ENCODE measurements at regions not wholly inside any gene's neighbourhood (a gene's known extent, or its start where the extent isn't known, plus 50 kb on each side); places are given as distances from the start of the nearest gene placed in this dataset.
"Not testable (repeated sequence)": the region's sequence is repeated elsewhere in the genome, so short reads cannot be mapped to it uniquely, and the experiment has no call there.

DNA sequence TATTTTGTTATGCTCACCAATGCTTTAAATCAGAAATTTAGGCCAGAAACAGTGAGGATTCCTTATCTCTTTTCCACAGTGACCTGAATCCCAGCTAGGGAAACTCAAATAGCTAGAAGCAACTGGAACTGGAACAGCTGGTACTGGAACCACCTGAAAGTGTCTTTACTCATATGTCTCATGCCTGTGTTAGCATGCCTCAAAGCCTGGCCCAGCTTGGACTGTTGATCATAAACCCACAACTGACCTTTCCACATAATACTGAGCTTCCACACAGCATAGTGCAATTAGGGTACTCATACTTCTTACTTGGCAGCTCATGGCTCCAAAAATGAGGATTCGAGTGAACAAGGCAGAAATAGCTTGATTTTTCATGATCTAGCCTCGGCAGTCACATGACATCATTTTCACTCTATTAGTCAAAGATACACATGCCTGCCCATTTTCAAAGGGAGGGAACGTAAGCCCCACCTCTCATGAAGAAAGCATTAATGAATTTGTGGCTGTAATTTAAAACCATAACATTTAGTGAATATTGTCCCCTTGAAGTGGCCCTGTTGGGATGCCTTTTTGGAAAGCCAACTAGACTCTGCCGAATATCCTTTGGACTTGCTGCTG, 80.8 kb upstream of the ACSL1 start:
- Mint-ChIP-seq H3K4me1 (peaks cover 5 to 6% (median 5%) of the 10 kb centered on the region in 3 donors), H3K9me3 (no peaks in the 10 kb centered on the region), H3K27me3 (no peaks in the 10 kb centered on the region), H3K4me3 (no peak overlapping the region), H3K36me3 (no peaks in the 10 kb centered on the region), H3K27ac (no peak overlapping the region)
- DNase-seq = no peak
- 90% methylated on average over 1 of the region's 4 CpGs for WGBS (ENCODE audit: insufficient coverage)
- no peak overlapping the region for H3K27ac ChIP-seq (ENCODE audit: low read length)
- H3K9me3 ChIP-seq = no peaks in the 10 kb centered on the region
- ChIA-PET POLR2A (no interaction called here), CTCF (no interaction called here)
- H3K4me3 ChIP-seq (ENCODE audit: control insufficient read depth in 1 of 2, extremely low read depth in 1 of 2, low read length in 1 of 2) = no peak overlapping the region
- no peak for ATAC-seq (replicated peaks in 1 of 4)
- H3K4me1 ChIP-seq (ENCODE audit: control insufficient read depth in 1 of 2, extremely low read depth in 1 of 2, insufficient read depth in 2 of 2, low read length in 2 of 2) = no peaks in the 10 kb centered on the region
- peaks cover 0 to under 1% of the 10 kb centered on the region in 2 experiments for H3K27me3 ChIP-seq (replicated peaks in 1 of 2; ENCODE audit: control insufficient read depth in 2 of 2, extremely low read depth in 1 of 2, insufficient read depth in 2 of 2, low read length in 1 of 2)
- no peaks in the 10 kb centered on the region for H3K36me3 ChIP-seq (ENCODE audit: control insufficient read depth in 2 of 2, extremely low read depth in 1 of 2, insufficient read depth in 1 of 2, low read length in 1 of 2)

DNA sequence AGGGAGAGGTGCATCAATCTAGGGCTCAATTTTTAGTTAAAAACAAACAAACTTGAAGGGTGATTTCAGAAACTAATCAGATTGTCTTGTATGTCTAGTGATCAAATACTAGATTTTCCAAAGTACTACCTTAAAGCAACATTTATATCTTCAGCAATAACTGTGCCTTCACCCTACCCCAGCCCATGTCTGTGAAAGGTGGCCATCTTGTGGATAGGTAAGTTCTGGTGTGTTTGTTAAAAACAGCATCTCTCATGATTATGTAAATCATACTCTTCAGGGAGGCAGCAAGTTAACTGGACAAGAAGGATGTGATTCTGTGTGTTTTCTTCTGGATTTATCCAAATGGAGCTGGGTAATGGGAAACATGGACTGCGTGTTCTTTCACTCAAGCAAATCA, 81.4 kb upstream of the ACSL1 start:
- Histone ChIP-seq H3K9me3 (no peaks in the 10 kb centered on the region), H3K4me1 (ENCODE audit: control insufficient read depth in 1 of 2, extremely low read depth in 1 of 2, insufficient read depth in 2 of 2, low read length in 2 of 2) (no peaks in the 10 kb centered on the region), H3K27ac (ENCODE audit: low read length) (no peak overlapping the region), H3K36me3 (ENCODE audit: control insufficient read depth in 2 of 2, extremely low read depth in 1 of 2, insufficient read depth in 1 of 2, low read length in 1 of 2) (no peaks in the 10 kb centered on the region), H3K27me3 (replicated peaks in 1 of 2; ENCODE audit: control insufficient read depth in 2 of 2, extremely low read depth in 1 of 2, insufficient read depth in 2 of 2, low read length in 1 of 2) (peaks cover 0 to 2% of the 10 kb centered on the region in 2 experiments), H3K4me3 (ENCODE audit: control insufficient read depth in 1 of 2, extremely low read depth in 1 of 2, low read length in 1 of 2) (no peak overlapping the region)
- peaks cover 3% of the 10 kb centered on the region for H3K36me3 Mint-ChIP-seq
- ATAC-seq (replicated peaks in 1 of 4) = peak in 2 of 4 experiments; percentile 43 to 46
- ChIA-PET POLR2A (no interaction called here), CTCF (interaction anchor here in 1 of 2 donors (0.6 kb wide), 1 partner anchor 642 kb away, joined by 3 read pairs; no protein-coding TSS in a partner anchor)
- H3K4me1 Mint-ChIP-seq = peaks cover 5 to 6% (median 5%) of the 10 kb centered on the region in 3 donors
- peaks cover 0 to 3% of the 10 kb centered on the region in 2 donors for H3K27me3 Mint-ChIP-seq
- no CpG with 5 or more reads among the region's 1 CpG for WGBS (ENCODE audit: insufficient coverage)
- H3K27ac Mint-ChIP-seq = no peak overlapping the region
- no peak overlapping the region for H3K4me3 Mint-ChIP-seq
- DNase-seq = peak in 1 of 35 experiments; percentile 27
- peaks cover 2 to 3% (median 2%) of the 10 kb centered on the region in 3 donors for H3K9me3 Mint-ChIP-seq

DNA sequence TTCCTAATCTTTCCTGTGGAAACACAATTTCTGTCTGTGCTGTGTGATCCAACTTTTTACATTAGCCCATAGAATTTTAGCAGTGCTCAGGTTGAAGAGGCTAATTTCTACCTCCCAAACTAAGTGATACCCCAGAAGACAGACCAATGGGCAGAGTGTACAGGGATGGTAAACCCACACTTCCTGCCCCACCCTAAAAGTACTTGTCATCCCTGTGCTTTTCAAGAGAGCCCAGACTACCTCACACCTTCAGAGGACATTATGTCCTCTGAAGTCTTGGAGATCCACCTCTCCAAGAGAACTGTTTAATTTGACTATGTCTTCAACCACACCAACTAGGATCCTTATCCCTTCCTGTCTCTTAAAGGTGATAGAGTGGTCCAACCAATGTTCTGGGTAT, 82.0 kb upstream of the ACSL1 start:
- no peaks in the 10 kb centered on the region for H3K9me3 ChIP-seq
- H3K4me3 Mint-ChIP-seq = no peak overlapping the region
- peaks cover 0 to 4% of the 10 kb centered on the region in 2 donors for H3K27me3 Mint-ChIP-seq
- no peak for ATAC-seq (replicated peaks in 1 of 4)
- H3K27ac Mint-ChIP-seq = no peak overlapping the region
- no peak for DNase-seq
- POLR2A ChIA-PET = no interaction called here
- peaks cover 5 to 6% (median 5%) of the 10 kb centered on the region in 3 donors for H3K4me1 Mint-ChIP-seq
- H3K4me1 ChIP-seq (ENCODE audit: control insufficient read depth in 1 of 2, extremely low read depth in 1 of 2, insufficient read depth in 2 of 2, low read length in 2 of 2) = no peaks in the 10 kb centered on the region
- peaks cover 5 to 9% (median 8%) of the 10 kb centered on the region in 3 donors for H3K9me3 Mint-ChIP-seq
- peaks cover 0 to 5% of the 10 kb centered on the region in 2 experiments for H3K27me3 ChIP-seq (replicated peaks in 1 of 2; ENCODE audit: control insufficient read depth in 2 of 2, extremely low read depth in 1 of 2, insufficient read depth in 2 of 2, low read length in 1 of 2)
- H3K27ac ChIP-seq (ENCODE audit: low read length) = no peak overlapping the region
- no peak overlapping the region for H3K4me3 ChIP-seq (ENCODE audit: control insufficient read depth in 1 of 2, extremely low read depth in 1 of 2, low read length in 1 of 2)
- H3K36me3 Mint-ChIP-seq = peaks cover 6% of the 10 kb centered on the region
- CTCF ChIA-PET = interaction anchor here in 1 of 2 donors (0.6 kb wide), 1 partner anchor 642 kb away, joined by 3 read pairs; no protein-coding TSS in a partner anchor
- H3K36me3 ChIP-seq (ENCODE audit: control insufficient read depth in 2 of 2, extremely low read depth in 1 of 2, insufficient read depth in 1 of 2, low read length in 1 of 2) = no peaks in the 10 kb centered on the region

DNA sequence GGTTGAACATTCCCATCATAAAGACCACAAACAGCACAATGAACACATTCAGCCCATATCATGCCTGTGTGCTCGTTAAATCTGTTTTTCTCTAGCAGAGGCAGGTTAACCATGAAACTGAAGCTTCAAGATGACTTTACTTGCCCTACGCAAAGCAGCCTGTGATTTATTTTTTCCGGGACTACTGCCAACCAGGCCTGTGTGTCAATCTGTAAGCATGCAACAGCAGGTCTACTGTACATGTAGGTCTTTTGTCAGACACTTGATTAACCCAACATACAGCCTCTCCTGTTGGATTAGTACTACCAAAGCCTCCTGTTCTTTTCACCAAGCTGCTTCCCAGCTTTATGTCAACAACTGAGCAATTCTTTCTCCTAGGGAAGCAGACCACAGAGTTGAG, 85.5 kb upstream of the ACSL1 start:
- no peak overlapping the region for H3K27ac ChIP-seq (ENCODE audit: low read length)
- Mint-ChIP-seq H3K9me3 (peaks cover 5 to 24% (median 11%) of the 10 kb centered on the region in 3 donors), H3K4me3 (no peak overlapping the region), H3K27ac (no peak overlapping the region), H3K27me3 (peaks cover 8 to 18% of the 10 kb centered on the region in 2 donors), H3K4me1 (peaks cover 5 to 6% (median 5%) of the 10 kb centered on the region in 3 donors), H3K36me3 (peaks cover 6% of the 10 kb centered on the region)
- H3K27me3 ChIP-seq (replicated peaks in 1 of 2; ENCODE audit: control insufficient read depth in 2 of 2, extremely low read depth in 1 of 2, insufficient read depth in 2 of 2, low read length in 1 of 2) = peaks cover 0 to 13% of the 10 kb centered on the region in 2 experiments
- 84% methylated on average over 3 of the region's 3 CpGs for WGBS (ENCODE audit: insufficient coverage)
- H3K4me3 ChIP-seq (ENCODE audit: control insufficient read depth in 1 of 2, extremely low read depth in 1 of 2, low read length in 1 of 2) = no peak overlapping the region
- H3K4me1 ChIP-seq (ENCODE audit: control insufficient read depth in 1 of 2, extremely low read depth in 1 of 2, insufficient read depth in 2 of 2, low read length in 2 of 2) = no peaks in the 10 kb centered on the region
- H3K9me3 ChIP-seq = no peaks in the 10 kb centered on the region
- ChIA-PET POLR2A (interaction anchor here in 1 of 2 donors (0.6 kb wide), 1 partner anchor 53 kb away, joined by 3 read pairs; no protein-coding TSS in a partner anchor), CTCF (no interaction called here)
- no peak for ATAC-seq (replicated peaks in 1 of 4)
- DNase-seq = no peak
- H3K36me3 ChIP-seq (ENCODE audit: control insufficient read depth in 2 of 2, extremely low read depth in 1 of 2, insufficient read depth in 1 of 2, low read length in 1 of 2) = no peaks in the 10 kb centered on the region

- no peak for ATAC-seq (replicated peaks in 1 of 4)
- no peak overlapping the region for H3K27ac Mint-ChIP-seq
- ChIA-PET POLR2A (interaction anchor here in 1 of 2 donors (0.6 kb wide), 1 partner anchor 466 kb away, joined by 3 read pairs; no protein-coding TSS in a partner anchor), CTCF (interaction anchor here (0.5 to 1.2 kb wide), 3 partner anchors 35 to 131 kb away, joined by 3 to 4 read pairs (median 3); no protein-coding TSS in a partner anchor)
- H3K4me1 Mint-ChIP-seq = no peaks in the 10 kb centered on the region
- Histone ChIP-seq H3K27me3 (replicated peaks in 1 of 2; ENCODE audit: control insufficient read depth in 2 of 2, extremely low read depth in 1 of 2, insufficient read depth in 2 of 2, low read length in 1 of 2) (peaks cover 0 to 17% of the 10 kb centered on the region in 2 experiments), H3K4me3 (ENCODE audit: control insufficient read depth in 1 of 2, extremely low read depth in 1 of 2, low read length in 1 of 2) (no peak overlapping the region), H3K4me1 (ENCODE audit: control insufficient read depth in 1 of 2, extremely low read depth in 1 of 2, insufficient read depth in 2 of 2, low read length in 2 of 2) (no peaks in the 10 kb centered on the region), H3K27ac (ENCODE audit: low read length) (no peak overlapping the region), H3K36me3 (ENCODE audit: control insufficient read depth in 2 of 2, extremely low read depth in 1 of 2, insufficient read depth in 1 of 2, low read length in 1 of 2) (no peaks in the 10 kb centered on the region), H3K9me3 (no peaks in the 10 kb centered on the region)
- no peak for DNase-seq
- peaks cover 6% of the 10 kb centered on the region for H3K36me3 Mint-ChIP-seq
- H3K9me3 Mint-ChIP-seq = peaks cover 5 to 24% (median 11%) of the 10 kb centered on the region in 3 donors
- peaks cover 21 to 30% of the 10 kb centered on the region in 2 donors for H3K27me3 Mint-ChIP-seq
- 100% methylated on average over 1 of the region's 1 CpG for WGBS (ENCODE audit: insufficient coverage)
- no peak overlapping the region for H3K4me3 Mint-ChIP-seq
These were observed 87.8 kb upstream of the ACSL1 start for GRCh38 chr4:184913356-184914143.

DNA sequence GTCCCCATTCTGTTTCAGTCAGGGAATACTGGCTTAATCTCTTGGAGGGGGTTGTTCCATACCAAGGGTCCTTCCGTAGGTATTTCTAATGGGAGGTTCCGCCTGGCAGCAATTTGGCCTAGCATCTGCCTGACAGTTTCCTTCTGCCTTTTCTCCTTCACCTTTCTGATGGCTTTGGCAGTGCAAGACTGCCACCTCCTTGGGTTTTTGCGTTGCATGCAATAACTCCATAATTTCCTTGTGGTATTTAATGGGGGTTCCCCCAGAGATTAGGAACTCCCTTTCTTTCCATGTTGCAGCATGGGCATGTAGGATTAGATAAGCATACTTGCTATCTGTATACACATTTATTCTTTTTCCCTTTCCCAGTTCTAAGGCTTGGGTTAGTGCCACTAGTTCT, 93.0 kb upstream of the ACSL1 start:
- H3K27ac Mint-ChIP-seq, H3K4me1 Mint-ChIP-seq, CTCF ChIA-PET: not testable (repeated sequence)

More for the DNA sequence above, 93.0 kb upstream of the ACSL1 start:
- ATAC-seq (replicated peaks in 1 of 4); H3K36me3 ChIP-seq (ENCODE audit: control insufficient read depth in 2 of 2, extremely low read depth in 1 of 2, insufficient read depth in 1 of 2, low read length in 1 of 2); H3K9me3 ChIP-seq; H3K4me1 ChIP-seq (ENCODE audit: control insufficient read depth in 1 of 2, extremely low read depth in 1 of 2, insufficient read depth in 2 of 2, low read length in 2 of 2); H3K4me3 ChIP-seq (ENCODE audit: control insufficient read depth in 1 of 2, extremely low read depth in 1 of 2, low read length in 1 of 2); POLR2A ChIA-PET; H3K4me3 Mint-ChIP-seq; DNase-seq; H3K36me3 Mint-ChIP-seq; H3K27ac ChIP-seq (ENCODE audit: low read length): not testable (repeated sequence)
- H3K27me3 Mint-ChIP-seq = peaks cover 26 to 27% of the 10 kb centered on the region in 2 donors
- H3K9me3 Mint-ChIP-seq = peaks cover 0 to 14% (median 0%) of the 10 kb centered on the region in 3 donors
- peaks cover 0 to 12% of the 10 kb centered on the region in 2 experiments for H3K27me3 ChIP-seq (replicated peaks in 1 of 2; ENCODE audit: control insufficient read depth in 2 of 2, extremely low read depth in 1 of 2, insufficient read depth in 2 of 2, low read length in 1 of 2)
- WGBS (ENCODE audit: insufficient coverage) = no CpG with 5 or more reads among the region's 3 CpGs
